Stimulated activated effector memory CD8-positive, alpha-beta T cell treated with anti-CD3 and anti-CD28 coated beads, Interleukin-12 subunit alpha, Interleukin-12 subunit beta, amount 100 ng/mL, for 72 hours (primary cell): ENCODE measurements at regions not wholly inside any gene's neighbourhood (a gene's known extent, or its start where the extent isn't known, plus 50 kb on each side); places are given as distances from the start of the nearest gene placed in this dataset.
"Not testable (repeated sequence)": the region's sequence is repeated elsewhere in the genome, so short reads cannot be mapped to it uniquely, and the experiment has no call there.

ENCODE experiments used
- ATAC-seq: fragments of 150-1000 bp; cut with Tn5 transposase; 2 replicates; pipeline ENCODE4 v1.10.0; 2021
- DNase-seq, 2 donors: peaks; one replicate each; pipeline ENCODE4 v3.0.0; 2021 to 2022; ENCODE audit warnings: low spot score in 2 of 2
- H3K27ac Mint-ChIP-seq: one replicate; pipeline ENCODE4 v1.8.0; 2022; ENCODE audit warnings: mild to moderate bottlenecking, mixed read lengths
- H3K36me3 Mint-ChIP-seq: one replicate; pipeline ENCODE4 v1.8.0; 2022; ENCODE audit warnings: mild to moderate bottlenecking, mixed read lengths
- H3K4me1 Mint-ChIP-seq: one replicate; pipeline ENCODE4 v1.8.0; 2022; ENCODE audit warnings: mixed read lengths
- H3K4me3 Mint-ChIP-seq: one replicate; pipeline ENCODE4 v1.8.0; 2022; ENCODE audit warnings: mild to moderate bottlenecking, mixed read lengths
- H3K9me3 Mint-ChIP-seq: one replicate; pipeline ENCODE4 v1.8.0; 2022; ENCODE audit warnings: mixed read lengths

DNA sequence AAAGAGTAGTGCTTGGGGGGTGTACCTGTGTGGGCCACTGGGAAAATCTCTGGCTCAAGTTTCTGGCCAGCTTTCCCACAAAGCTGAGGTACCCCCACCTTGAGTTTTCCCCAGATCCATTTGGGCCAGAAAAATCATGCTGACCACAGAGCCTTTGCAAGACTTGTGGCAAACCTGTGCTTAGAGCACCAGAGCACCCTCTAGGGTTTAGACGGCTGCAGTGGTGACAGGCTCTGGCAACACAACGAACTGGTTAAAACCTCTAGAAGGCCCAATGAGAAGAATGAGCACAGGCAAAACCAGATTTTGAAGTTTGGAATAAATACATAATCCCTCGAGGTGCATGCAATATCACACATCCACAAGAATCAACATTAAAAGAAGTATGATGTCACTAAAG is 290.7 kb upstream of the FOLH1 start:
- ATAC-seq (no peak), DNase-seq (no peak)
- H3K9me3 Mint-ChIP-seq, result peaks cover 11% of the 10 kb centered on the region
- H3K27ac Mint-ChIP-seq, result no peak overlapping the region
- H3K4me3 Mint-ChIP-seq, result no peak overlapping the region
- no peaks in the 10 kb centered on the region for H3K4me1 Mint-ChIP-seq
- H3K36me3 Mint-ChIP-seq, result no peaks in the 10 kb centered on the region

DNA sequence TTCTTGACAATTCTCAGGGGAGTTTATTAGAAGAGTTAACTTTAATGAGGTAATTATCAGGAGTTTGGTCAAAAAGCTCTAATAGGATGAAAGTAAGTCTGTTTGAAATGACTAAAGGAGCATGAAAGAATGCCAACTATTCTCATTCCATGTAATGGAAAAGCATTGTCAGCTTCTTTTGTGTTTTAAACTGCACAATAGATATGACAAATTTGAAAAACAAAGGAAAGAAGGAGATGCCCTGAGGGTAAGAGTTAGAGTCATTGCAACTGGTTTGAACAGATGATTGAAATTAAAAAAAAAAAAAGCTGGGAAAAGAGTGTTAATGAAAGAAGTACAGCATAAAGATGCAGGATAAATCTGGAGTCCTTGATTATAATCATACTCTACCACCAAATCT is 296.8 kb upstream of the FOLH1 start:
- Mint-ChIP-seq H3K4me3 (no peak overlapping the region), H3K27ac (no peak overlapping the region), H3K9me3 (peaks cover 23% of the 10 kb centered on the region), H3K4me1 (no peaks in the 10 kb centered on the region), H3K36me3 (no peaks in the 10 kb centered on the region)
- ATAC-seq, result no peak
- no peak for DNase-seq

DNA sequence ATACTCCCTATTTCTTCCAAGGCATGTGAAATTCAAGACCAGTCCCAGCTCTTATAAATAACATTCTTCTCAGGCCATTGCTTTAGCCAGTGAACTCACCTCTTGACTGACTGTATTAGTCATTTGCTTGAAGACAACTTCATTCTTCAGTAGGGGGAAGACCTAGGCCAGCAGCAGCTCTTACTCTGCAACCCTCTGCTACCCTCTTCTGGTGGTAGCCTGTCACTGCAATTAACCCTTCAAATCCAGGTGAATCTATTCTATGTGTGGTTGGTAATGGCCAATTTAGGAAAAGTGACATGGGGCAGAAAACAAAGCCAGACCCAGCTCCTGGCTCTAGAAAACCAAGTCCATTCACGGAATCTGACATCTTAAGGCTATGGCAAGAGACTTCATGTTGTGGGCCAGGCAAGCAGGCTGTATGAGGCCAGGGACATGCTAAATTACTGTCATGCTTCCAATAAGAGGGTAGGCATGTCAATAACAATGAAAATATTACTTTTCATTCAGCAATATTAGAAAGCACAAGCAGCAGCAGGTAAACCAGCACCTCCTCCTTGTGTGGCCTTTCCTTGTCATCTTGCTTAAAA is 317.9 kb upstream of the FOLH1 start:
- not testable (repeated sequence) for H3K27ac Mint-ChIP-seq, H3K4me3 Mint-ChIP-seq, H3K36me3 Mint-ChIP-seq, H3K9me3 Mint-ChIP-seq, H3K4me1 Mint-ChIP-seq, DNase-seq
- peak; percentile 45 for ATAC-seq

DNA sequence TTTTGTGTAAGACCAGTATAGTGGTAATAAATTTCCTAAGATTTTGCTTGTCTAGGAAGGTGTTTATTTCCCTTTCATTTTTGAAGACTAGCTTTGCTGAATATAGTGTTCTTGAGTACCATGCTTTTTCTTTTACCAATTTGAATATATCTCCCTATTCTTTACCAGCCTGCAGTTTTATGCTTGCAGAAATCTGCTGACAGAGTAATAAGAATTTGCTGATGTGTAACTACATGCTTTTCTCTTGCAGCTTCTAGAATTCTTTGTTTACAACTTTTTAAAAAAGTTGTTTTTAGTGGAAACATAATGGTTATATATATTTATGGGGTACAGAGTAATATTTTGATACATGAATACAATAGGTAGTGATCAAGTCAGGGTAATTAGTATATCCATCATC is 324.8 kb upstream of the FOLH1 start:
- H3K9me3 Mint-ChIP-seq, result peaks cover 17% of the 10 kb centered on the region
- DNase-seq, result no peak
- no peak for ATAC-seq

GRCh38 chr11:49538927-49539326 is 330.5 kb upstream of the FOLH1 start:
- not testable (repeated sequence) for H3K36me3 Mint-ChIP-seq, H3K27ac Mint-ChIP-seq, DNase-seq, ATAC-seq, H3K4me1 Mint-ChIP-seq, H3K4me3 Mint-ChIP-seq
- H3K9me3 Mint-ChIP-seq, result peaks cover 12% of the 10 kb centered on the region

More for the DNA sequence above, 324.8 kb upstream of the FOLH1 start:
- H3K4me3 Mint-ChIP-seq, result no peak overlapping the region
- no peak overlapping the region for H3K27ac Mint-ChIP-seq
- H3K36me3 Mint-ChIP-seq, result no peaks in the 10 kb centered on the region
- H3K4me1 Mint-ChIP-seq, result no peaks in the 10 kb centered on the region

DNA sequence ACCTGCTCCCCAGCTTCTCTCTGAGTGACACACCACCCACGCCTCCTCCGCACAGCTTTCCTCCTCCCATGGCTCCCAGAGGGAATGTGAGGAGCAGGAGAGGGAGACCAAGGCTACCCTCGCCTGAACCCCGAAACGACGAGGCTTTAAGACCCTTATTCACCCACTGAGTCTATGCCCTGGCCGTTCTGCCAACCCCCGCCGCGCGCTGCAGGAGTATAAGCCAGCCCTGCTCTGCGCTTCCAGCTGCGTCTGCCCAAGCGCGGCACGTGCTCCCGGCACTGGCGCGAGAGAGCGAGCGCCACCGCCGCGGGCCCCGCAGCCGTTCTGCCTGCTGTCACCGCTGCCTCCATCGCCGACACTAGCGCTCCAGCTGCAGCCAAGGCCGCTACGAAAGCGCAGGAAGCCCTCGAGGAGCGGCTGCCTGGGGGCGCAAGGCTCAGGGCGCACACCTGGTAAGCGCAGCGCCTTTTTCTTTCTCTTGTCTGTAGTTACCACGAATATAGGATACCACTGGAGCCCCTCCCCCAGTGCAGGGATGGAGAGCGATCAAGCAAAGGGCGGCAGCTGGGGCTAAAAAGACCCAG is 350.0 kb upstream of the FOLH1 start:
- not testable (repeated sequence) for DNase-seq, H3K9me3 Mint-ChIP-seq, ATAC-seq, H3K36me3 Mint-ChIP-seq, H3K4me3 Mint-ChIP-seq, H3K27ac Mint-ChIP-seq, H3K4me1 Mint-ChIP-seq

DNA sequence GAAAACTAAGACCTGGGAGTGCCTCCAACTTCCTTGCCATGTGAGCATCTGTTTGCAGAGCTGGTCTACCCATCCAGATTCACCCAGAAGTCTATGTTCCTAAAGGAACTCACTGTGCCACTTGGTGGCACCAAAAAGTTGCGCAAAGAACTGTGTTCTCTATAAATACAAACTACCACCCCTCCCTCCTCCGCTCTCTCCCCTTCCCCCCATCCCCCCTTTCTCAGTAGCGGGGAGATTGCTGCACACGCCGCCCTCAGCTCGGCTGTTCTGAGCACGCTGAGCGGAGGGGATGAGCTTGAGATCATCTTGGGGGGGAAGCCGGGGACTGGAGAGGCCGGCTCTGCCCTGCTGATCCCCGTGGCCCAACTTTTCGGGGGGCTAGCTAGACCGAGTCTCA is 352.2 kb upstream of the FOLH1 start:
- H3K27ac Mint-ChIP-seq, H3K4me1 Mint-ChIP-seq, ATAC-seq, H3K36me3 Mint-ChIP-seq, H3K4me3 Mint-ChIP-seq, H3K9me3 Mint-ChIP-seq, DNase-seq: not testable (repeated sequence)

DNA sequence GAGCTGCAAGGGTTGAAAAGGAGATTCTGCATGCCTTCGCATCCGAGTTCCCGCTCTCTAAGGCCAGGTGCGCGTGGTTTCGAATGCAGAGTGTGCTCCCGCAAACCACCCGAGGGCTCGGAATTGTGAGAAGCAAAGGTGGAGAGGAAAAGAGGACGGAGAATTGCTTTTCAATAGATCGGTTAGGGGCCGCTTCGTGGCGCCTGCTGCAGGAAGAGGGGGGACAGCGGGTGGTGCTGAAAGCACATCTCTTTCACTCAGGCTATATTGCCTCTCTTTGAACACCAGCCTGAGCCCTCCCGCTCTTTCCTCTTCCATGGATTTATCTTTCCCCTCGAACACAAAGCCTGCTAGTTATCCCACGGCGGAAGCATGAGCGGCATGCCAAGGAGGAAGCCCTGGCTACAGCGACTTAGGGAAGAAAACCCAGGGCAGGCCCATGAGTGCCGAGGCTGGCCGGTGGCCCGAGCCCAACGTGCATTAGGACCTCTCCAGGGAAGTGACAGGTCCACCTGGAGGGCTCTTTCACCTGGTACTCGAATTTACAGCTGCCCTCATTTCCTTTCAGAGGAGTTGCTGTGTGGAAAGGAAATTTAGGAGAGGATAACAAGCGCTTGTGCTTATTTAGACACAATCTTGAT is 353.0 kb upstream of the FOLH1 start:
- ATAC-seq, H3K4me1 Mint-ChIP-seq, H3K27ac Mint-ChIP-seq, H3K9me3 Mint-ChIP-seq, DNase-seq, H3K36me3 Mint-ChIP-seq, H3K4me3 Mint-ChIP-seq: not testable (repeated sequence)

DNA sequence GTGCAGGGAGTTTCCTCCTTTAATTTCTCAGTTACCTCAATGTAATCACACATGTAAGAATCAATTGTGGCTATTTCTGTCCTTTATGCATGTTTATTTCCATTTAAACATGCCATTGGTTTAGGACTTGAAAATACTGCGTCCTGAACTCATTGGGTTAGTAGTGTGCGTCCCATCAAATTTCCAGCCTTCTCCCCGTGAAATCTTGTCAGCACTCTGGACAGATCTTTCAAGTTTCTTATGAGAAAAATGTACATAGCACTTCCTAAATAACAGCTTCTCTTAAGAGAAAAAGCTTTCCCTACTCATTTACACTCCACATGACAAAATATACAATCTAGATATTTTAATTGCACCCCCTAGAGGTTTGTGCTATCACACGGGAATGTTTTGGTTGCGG is 353.9 kb upstream of the FOLH1 start:
- not testable (repeated sequence) for H3K36me3 Mint-ChIP-seq, H3K9me3 Mint-ChIP-seq, H3K4me1 Mint-ChIP-seq, H3K4me3 Mint-ChIP-seq, H3K27ac Mint-ChIP-seq, DNase-seq, ATAC-seq

DNA sequence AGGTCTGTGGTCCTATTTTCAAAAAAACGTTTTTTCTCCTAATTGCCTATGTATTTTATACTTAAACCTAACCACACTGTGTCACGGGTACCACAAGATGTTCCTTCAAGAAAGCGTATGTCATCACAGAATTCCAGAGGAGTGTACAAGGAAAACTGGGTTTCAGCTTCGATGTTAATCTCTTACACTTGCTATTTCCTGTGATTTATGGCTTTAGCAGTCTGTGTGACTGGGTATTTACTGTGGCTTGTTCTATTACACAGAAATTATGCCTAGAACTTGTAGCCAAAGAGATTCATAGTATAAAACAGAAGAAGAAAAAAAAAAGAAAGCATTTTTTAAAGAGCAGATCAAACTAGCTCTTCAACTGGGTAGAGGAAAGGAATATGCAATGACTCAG is 371.1 kb upstream of the FOLH1 start:
- H3K4me1 Mint-ChIP-seq, H3K4me3 Mint-ChIP-seq, H3K36me3 Mint-ChIP-seq, H3K27ac Mint-ChIP-seq, DNase-seq, ATAC-seq: not testable (repeated sequence)
- H3K9me3 Mint-ChIP-seq, result peaks cover 10% of the 10 kb centered on the region

DNA sequence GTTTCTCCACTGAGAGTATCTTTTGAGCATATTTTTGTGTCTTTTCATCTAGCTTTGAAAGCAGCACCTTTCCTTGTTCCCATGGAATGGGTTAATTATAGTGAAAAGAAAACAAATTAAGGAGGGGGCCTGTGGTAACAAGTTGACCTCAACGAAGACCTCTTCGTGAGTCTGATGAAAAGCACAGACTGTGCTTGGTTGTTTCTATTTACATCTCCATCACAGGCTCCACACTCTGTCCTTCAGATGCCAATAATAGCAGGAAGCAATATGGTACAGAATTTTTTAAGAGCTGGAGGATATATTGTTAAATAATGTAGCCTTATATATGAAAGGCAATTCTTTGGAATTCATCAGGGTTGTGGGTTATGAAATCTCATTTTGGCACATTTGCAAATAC is 366.7 kb upstream of the OR4C13 start:
- H3K36me3 Mint-ChIP-seq, H3K27ac Mint-ChIP-seq, H3K4me3 Mint-ChIP-seq, DNase-seq, H3K9me3 Mint-ChIP-seq, H3K4me1 Mint-ChIP-seq, ATAC-seq: not testable (repeated sequence)

GRCh38 chr11:49608892-49609291 is 343.3 kb upstream of the OR4C13 start:
- not testable (repeated sequence) for DNase-seq, H3K36me3 Mint-ChIP-seq, H3K4me3 Mint-ChIP-seq, H3K27ac Mint-ChIP-seq, H3K4me1 Mint-ChIP-seq, ATAC-seq
- peaks cover 10% of the 10 kb centered on the region for H3K9me3 Mint-ChIP-seq

- not testable (repeated sequence) for H3K36me3 Mint-ChIP-seq, DNase-seq, H3K27ac Mint-ChIP-seq, ATAC-seq, H3K4me1 Mint-ChIP-seq, H3K4me3 Mint-ChIP-seq
- peaks cover 22% of the 10 kb centered on the region for H3K9me3 Mint-ChIP-seq
Observed at GRCh38 chr11:49623872-49624271, 328.3 kb upstream of the OR4C13 start.

DNA sequence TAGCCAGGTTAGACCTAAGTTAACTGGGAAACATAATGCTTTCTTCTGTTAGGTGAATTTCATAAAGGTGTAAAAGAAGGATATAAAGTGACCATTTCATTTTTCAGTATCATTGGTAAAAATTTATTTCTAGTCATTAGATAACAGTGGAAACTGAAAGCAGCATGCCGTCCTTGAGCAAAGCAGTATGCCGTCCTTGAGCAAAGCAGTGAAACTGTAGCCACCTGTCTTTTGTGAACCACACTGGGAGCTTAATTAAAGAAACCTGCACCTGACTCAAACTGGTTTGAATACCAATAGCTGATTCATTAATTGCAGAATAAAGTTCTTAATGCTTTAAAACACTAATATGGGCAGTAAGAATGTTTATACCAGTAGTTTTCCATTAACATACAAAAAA is 281.5 kb upstream of the OR4C13 start:
- ATAC-seq, H3K36me3 Mint-ChIP-seq, H3K4me3 Mint-ChIP-seq, DNase-seq, H3K4me1 Mint-ChIP-seq, H3K27ac Mint-ChIP-seq: not testable (repeated sequence)
- H3K9me3 Mint-ChIP-seq, result peaks cover 15% of the 10 kb centered on the region

- not testable (repeated sequence) for H3K4me1 Mint-ChIP-seq, DNase-seq, ATAC-seq, H3K9me3 Mint-ChIP-seq, H3K36me3 Mint-ChIP-seq, H3K27ac Mint-ChIP-seq, H3K4me3 Mint-ChIP-seq
Observed at GRCh38 chr11:49702121-49702520, 250.1 kb upstream of the OR4C13 start.

GRCh38 chr11:49750447-49750846 is 201.7 kb upstream of the OR4C13 start:
- peaks cover 16% of the 10 kb centered on the region for H3K9me3 Mint-ChIP-seq
- not testable (repeated sequence) for H3K36me3 Mint-ChIP-seq, H3K4me1 Mint-ChIP-seq, H3K4me3 Mint-ChIP-seq, H3K27ac Mint-ChIP-seq, DNase-seq, ATAC-seq
